Panc1 (cell line): ENCODE measurements at regions not wholly inside any gene's neighbourhood (a gene's known extent, or its start where the extent isn't known, plus 50 kb on each side); places are given as distances from the start of the nearest gene placed in this dataset.

Source experiments
- ATAC-seq: fragments of 200-7000 bp; cut with Tn5 transposase; 2 replicates; pipeline ENCODE4 v1.9.1; 2020; ENCODE audit warnings: mild to moderate bottlenecking, moderate library complexity
- BruUV-seq: library from RNA; stranded (reverse); fragments of 400-500 nt; replicated peaks from 2 replicates; lab custom pipeline; 2021; lab: Mats Ljungman, UMichigan
- CTCF ChIA-PET: fragments of 300-600 bp; sonication (Branson Sonifier 250); formaldehyde crosslinking; loops from one replicate; lab custom pipeline; 2022; ENCODE audit warnings: antibody characterized with exemption; lab: Charles Lee
- POLR2A ChIA-PET: fragments of 300-600 bp; sonication (Branson Sonifier 250); formaldehyde crosslinking; loops from one replicate; lab custom pipeline; 2022; ENCODE audit warnings: antibody characterized with exemption; lab: Charles Lee
- DNase-seq: peaks from one replicate; pipeline ENCODE4 v3.0.0-alpha.2; 2010; ENCODE audit warnings: low read depth, low spot score
- H3K27ac ChIP-seq: 2 replicates; pipeline ENCODE4 v1.5.1; 2011; ENCODE audit warnings: mild to moderate bottlenecking, low read length, inconsistent platforms
- H3K27me3 ChIP-seq: fragments of 200-500 bp; sonication (Bioruptor generic); 2 replicates; pipeline ENCODE4 v1.6.0; 2014; ENCODE audit warnings: low read length, inconsistent platforms; ENCODE audit not compliant: control insufficient read depth, insufficient read depth
- H3K36me3 ChIP-seq: fragments of 200-500 bp; sonication (Bioruptor generic); 2 replicates; pipeline ENCODE4 v1.5.1; 2014; ENCODE audit warnings: inconsistent platforms, mild to moderate bottlenecking, low read length, moderate library complexity; ENCODE audit not compliant: control insufficient read depth, insufficient read depth
- H3K4me1 ChIP-seq: 2 replicates; pipeline ENCODE4 v1.5.1; 2011; ENCODE audit warnings: inconsistent platforms, mild to moderate bottlenecking, low read length, moderate library complexity; ENCODE audit not compliant: control insufficient read depth, insufficient read depth
- H3K4me3 ChIP-seq, 2 experiments: 2 replicates each; pipeline ENCODE4 v1.5.1; 2011 to 2012; ENCODE audit warnings: low read depth in 2 of 2, low read length in 2 of 2, mild to moderate bottlenecking in 2 of 2, inconsistent platforms in 1 of 2, moderate library complexity in 1 of 2
- H3K9me3 ChIP-seq: fragments of 200-500 bp; sonication (Bioruptor generic); 2 replicates; pipeline ENCODE4 v1.5.1; 2014; ENCODE audit warnings: low read depth, mild to moderate bottlenecking, inconsistent platforms, low read length, moderate library complexity; ENCODE audit not compliant: control insufficient read depth, insufficient read depth
- POLR2AphosphoS5 ChIP-seq: IDR thresholded peaks from 2 replicates; pipeline ENCODE4 v1.6.1; 2012; ENCODE audit warnings: mild to moderate bottlenecking, low read depth, low read length, moderate library complexity
- SIN3A ChIP-seq: IDR thresholded peaks from 2 replicates; pipeline ENCODE4 v1.6.1; 2012; ENCODE audit warnings: low read depth, mild to moderate bottlenecking, low read length, moderate library complexity, borderline replicate concordance; ENCODE audit not compliant: insufficient read depth
- TCF7L2 ChIP-seq: IDR thresholded peaks from 2 replicates; pipeline ENCODE4 v1.6.1; 2011; ENCODE audit warnings: mild to moderate bottlenecking, low read depth, low read length, inconsistent platforms
- in situ Hi-C: cut with HindIII; loops from 2 replicates; pipeline ENCODE4 v1.10.0; 2016; ENCODE audit warnings: low sequenced_read_pairs, low pct_unique_long_range_greater_than_20kb
- intact Hi-C: fragments of 100-400 bp; cut with micrococcal nuclease; formaldehyde crosslinking; loops from one replicate; pipeline ENCODE4 v1.10.0; 2022; ENCODE audit not compliant: unreplicated experiment
- TF ChIP-seq, protein P1 (sequence below), 2 experiments: IDR thresholded peaks; 2 replicates each; pipeline ENCODE4 v1.6.1; 2011 to 2012; ENCODE audit warnings: low read depth in 2 of 2, control low read depth in 1 of 2, low read length in 1 of 2, mild to moderate bottlenecking in 1 of 2, moderate library complexity in 1 of 2; ENCODE audit not compliant: insufficient read depth in 1 of 2
- TF ChIP-seq, protein P2 (sequence below): fragments of 450-650 bp; IDR thresholded peaks from 2 replicates; pipeline ENCODE4 v1.5.1; 2017; ENCODE audit warnings: mild to moderate bottlenecking

DNA sequence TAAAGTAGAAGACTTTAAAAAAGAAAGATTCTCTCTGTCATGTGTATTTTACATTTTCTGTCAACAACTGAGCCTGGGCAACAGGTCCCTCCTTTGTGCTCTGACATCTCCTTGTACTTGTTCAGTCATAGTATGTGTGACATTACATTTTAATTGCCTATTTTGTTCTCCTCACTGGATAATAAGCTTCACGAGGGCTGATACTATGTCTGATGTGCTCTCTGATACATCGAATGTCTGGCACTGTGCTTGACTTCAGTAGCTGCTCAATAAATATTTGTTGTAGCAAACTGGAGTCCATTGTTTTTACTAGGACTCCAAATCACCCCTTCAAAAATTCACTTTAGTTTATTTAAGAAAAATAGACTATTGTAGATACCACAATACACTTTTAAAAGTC is 482.0 kb downstream of the RASEF start:
- H3K9me3 ChIP-seq: no peaks in the 10 kb centered on the region
- DNase-seq (no peak), ATAC-seq (no peak)
- no peaks in the 10 kb centered on the region for H3K4me1 ChIP-seq
- no TSS peak for BruUV-seq
- in situ Hi-C loops: no loop called here
- no peak overlapping the region for H3K4me3 ChIP-seq
- H3K27me3 ChIP-seq: no peaks in the 10 kb centered on the region
- no peak overlapping the region for H3K27ac ChIP-seq
- CTCF ChIA-PET: no interaction called here
- intact Hi-C loops: no loop called here
- POLR2A ChIA-PET: no interaction called here
- H3K36me3 ChIP-seq: no peaks in the 10 kb centered on the region
- no peak for TF ChIP-seq POLR2AphosphoS5
- TF ChIP-seq, protein P1, sequence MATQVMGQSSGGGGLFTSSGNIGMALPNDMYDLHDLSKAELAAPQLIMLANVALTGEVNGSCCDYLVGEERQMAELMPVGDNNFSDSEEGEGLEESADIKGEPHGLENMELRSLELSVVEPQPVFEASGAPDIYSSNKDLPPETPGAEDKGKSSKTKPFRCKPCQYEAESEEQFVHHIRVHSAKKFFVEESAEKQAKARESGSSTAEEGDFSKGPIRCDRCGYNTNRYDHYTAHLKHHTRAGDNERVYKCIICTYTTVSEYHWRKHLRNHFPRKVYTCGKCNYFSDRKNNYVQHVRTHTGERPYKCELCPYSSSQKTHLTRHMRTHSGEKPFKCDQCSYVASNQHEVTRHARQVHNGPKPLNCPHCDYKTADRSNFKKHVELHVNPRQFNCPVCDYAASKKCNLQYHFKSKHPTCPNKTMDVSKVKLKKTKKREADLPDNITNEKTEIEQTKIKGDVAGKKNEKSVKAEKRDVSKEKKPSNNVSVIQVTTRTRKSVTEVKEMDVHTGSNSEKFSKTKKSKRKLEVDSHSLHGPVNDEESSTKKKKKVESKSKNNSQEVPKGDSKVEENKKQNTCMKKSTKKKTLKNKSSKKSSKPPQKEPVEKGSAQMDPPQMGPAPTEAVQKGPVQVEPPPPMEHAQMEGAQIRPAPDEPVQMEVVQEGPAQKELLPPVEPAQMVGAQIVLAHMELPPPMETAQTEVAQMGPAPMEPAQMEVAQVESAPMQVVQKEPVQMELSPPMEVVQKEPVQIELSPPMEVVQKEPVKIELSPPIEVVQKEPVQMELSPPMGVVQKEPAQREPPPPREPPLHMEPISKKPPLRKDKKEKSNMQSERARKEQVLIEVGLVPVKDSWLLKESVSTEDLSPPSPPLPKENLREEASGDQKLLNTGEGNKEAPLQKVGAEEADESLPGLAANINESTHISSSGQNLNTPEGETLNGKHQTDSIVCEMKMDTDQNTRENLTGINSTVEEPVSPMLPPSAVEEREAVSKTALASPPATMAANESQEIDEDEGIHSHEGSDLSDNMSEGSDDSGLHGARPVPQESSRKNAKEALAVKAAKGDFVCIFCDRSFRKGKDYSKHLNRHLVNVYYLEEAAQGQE (IDR thresholded peaks at IDR 0.05; ENCODE audit: insufficient read depth in 1 of 2, low read depth in 2 of 2, low read length in 1 of 2): no peak
- TF ChIP-seq SIN3A: no peak
- TF ChIP-seq TCF7L2: no peak
- TF ChIP-seq, protein P2, sequence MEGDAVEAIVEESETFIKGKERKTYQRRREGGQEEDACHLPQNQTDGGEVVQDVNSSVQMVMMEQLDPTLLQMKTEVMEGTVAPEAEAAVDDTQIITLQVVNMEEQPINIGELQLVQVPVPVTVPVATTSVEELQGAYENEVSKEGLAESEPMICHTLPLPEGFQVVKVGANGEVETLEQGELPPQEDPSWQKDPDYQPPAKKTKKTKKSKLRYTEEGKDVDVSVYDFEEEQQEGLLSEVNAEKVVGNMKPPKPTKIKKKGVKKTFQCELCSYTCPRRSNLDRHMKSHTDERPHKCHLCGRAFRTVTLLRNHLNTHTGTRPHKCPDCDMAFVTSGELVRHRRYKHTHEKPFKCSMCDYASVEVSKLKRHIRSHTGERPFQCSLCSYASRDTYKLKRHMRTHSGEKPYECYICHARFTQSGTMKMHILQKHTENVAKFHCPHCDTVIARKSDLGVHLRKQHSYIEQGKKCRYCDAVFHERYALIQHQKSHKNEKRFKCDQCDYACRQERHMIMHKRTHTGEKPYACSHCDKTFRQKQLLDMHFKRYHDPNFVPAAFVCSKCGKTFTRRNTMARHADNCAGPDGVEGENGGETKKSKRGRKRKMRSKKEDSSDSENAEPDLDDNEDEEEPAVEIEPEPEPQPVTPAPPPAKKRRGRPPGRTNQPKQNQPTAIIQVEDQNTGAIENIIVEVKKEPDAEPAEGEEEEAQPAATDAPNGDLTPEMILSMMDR: no peak

DNA sequence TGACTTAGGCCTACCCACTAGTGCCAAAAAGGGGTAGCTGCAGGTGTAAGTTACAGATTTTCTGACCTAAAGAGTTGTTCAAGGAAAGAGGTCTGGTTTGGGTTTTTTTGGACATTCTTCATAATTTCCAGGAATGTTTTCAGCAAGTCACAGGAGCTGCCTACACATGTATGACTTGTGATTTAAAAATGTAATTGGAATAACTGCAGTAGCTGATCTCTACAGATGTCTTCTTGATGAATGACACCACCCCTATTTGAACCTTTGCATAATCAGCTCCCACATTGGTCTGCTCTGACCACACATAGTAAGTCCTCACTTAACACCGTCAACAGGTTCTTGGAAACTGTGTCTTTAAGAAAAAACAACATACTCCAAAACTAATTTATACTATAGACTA is 481.4 kb downstream of the RASEF start:
- ChIA-PET CTCF (no interaction called here), POLR2A (no interaction called here)
- in situ Hi-C loops: no loop called here
- no TSS peak for BruUV-seq
- Histone ChIP-seq H3K27ac (no peak overlapping the region), H3K4me1 (no peaks in the 10 kb centered on the region), H3K9me3 (no peaks in the 10 kb centered on the region), H3K36me3 (no peaks in the 10 kb centered on the region), H3K4me3 (no peak overlapping the region), H3K27me3 (no peaks in the 10 kb centered on the region)
- DNase-seq: no peak
- ATAC-seq: no peak
- TF ChIP-seq POLR2AphosphoS5: no peak
- TF ChIP-seq, protein P1 (IDR thresholded peaks at IDR 0.05; ENCODE audit: insufficient read depth in 1 of 2, low read depth in 2 of 2, low read length in 1 of 2): no peak
- TF ChIP-seq, protein P2: no peak
- TF ChIP-seq TCF7L2: no peak
- no peak for TF ChIP-seq SIN3A
- intact Hi-C loops: no loop called here
